HFFc6 (cell line): ENCODE measurements at regions not wholly inside any gene's neighbourhood (a gene's known extent, or its start where the extent isn't known, plus 50 kb on each side); places are given as distances from the start of the nearest gene placed in this dataset.

ENCODE experiments used
- DNase-seq: peaks from one replicate; pipeline ENCODE4 v3.0.0-alpha.2; 2018
- H3K27ac Mint-ChIP-seq: 2 replicates; pipeline ENCODE4 v1.8.0; 2020; ENCODE audit warnings: mild to moderate bottlenecking, mixed read lengths
- H3K27me3 Mint-ChIP-seq: 2 replicates; pipeline ENCODE4 v1.8.0; 2021; ENCODE audit warnings: mild to moderate bottlenecking, moderate library complexity, mixed read lengths; ENCODE audit not compliant: insufficient read depth
- H3K36me3 Mint-ChIP-seq: 2 replicates; pipeline ENCODE4 v1.8.0; 2021; ENCODE audit warnings: low read depth, mixed read lengths
- H3K4me1 Mint-ChIP-seq: 2 replicates; pipeline ENCODE4 v1.8.0; 2020; ENCODE audit warnings: low read depth, mixed read lengths
- H3K4me3 Mint-ChIP-seq: 2 replicates; pipeline ENCODE4 v1.8.0; 2020; ENCODE audit warnings: mild to moderate bottlenecking, moderate library complexity, mixed read lengths
- H3K9me3 Mint-ChIP-seq: 2 replicates; pipeline ENCODE4 v1.8.0; 2020; ENCODE audit warnings: mild to moderate bottlenecking, mixed read lengths
- CTCF ChIP-seq: fragments of 200-600 bp; sonication (generic); IDR thresholded peaks from 2 replicates; pipeline ENCODE4 v1.5.0; 2021; ENCODE audit warnings: antibody characterized with exemption, mild to moderate bottlenecking

- H3K27me3 Mint-ChIP-seq, result peaks cover 12% of the 10 kb centered on the region
Observed at GRCh38 chr2:235141411-235142128, 189.8 kb downstream of the SH3BP4 start.

GRCh38 chr2:235142601-235143000 lies 190.8 kb downstream of the SH3BP4 start:
- Mint-ChIP-seq H3K36me3 (no peaks in the 10 kb centered on the region), H3K4me3 (no peak overlapping the region), H3K27me3 (peaks cover 14% of the 10 kb centered on the region), H3K4me1 (no peaks in the 10 kb centered on the region), H3K27ac (no peak overlapping the region), H3K9me3 (no peaks in the 10 kb centered on the region)
- no peak for TF ChIP-seq CTCF
- no peak for DNase-seq

More at GRCh38 chr2:235141411-235142128, 189.8 kb downstream of the SH3BP4 start:
- Mint-ChIP-seq H3K36me3 (no peaks in the 10 kb centered on the region), H3K9me3 (no peaks in the 10 kb centered on the region), H3K4me1 (no peaks in the 10 kb centered on the region), H3K4me3 (no peak overlapping the region), H3K27ac (no peak overlapping the region)
- no peak for DNase-seq
- TF ChIP-seq CTCF, result no peak

GRCh38 chr2:235143789-235144188 lies 192.0 kb downstream of the SH3BP4 start:
- Mint-ChIP-seq H3K4me1 (no peaks in the 10 kb centered on the region), H3K27ac (no peak overlapping the region), H3K36me3 (no peaks in the 10 kb centered on the region), H3K27me3 (peaks cover 14% of the 10 kb centered on the region), H3K9me3 (no peaks in the 10 kb centered on the region), H3K4me3 (no peak overlapping the region)
- no peak for TF ChIP-seq CTCF
- no peak for DNase-seq

GRCh38 chr2:235144291-235144690 lies 192.5 kb downstream of the SH3BP4 start:
- Mint-ChIP-seq H3K27ac (no peak overlapping the region), H3K27me3 (peaks cover 14% of the 10 kb centered on the region), H3K4me3 (no peak overlapping the region), H3K4me1 (no peaks in the 10 kb centered on the region), H3K36me3 (no peaks in the 10 kb centered on the region), H3K9me3 (no peaks in the 10 kb centered on the region)
- no peak for DNase-seq
- no peak for TF ChIP-seq CTCF

- no peaks in the 10 kb centered on the region for H3K9me3 Mint-ChIP-seq
- H3K27ac Mint-ChIP-seq, result no peak overlapping the region
- H3K27me3 Mint-ChIP-seq, result peaks cover 21% of the 10 kb centered on the region
- H3K4me1 Mint-ChIP-seq, result no peaks in the 10 kb centered on the region
- TF ChIP-seq CTCF, result no peak
- no peak overlapping the region for H3K4me3 Mint-ChIP-seq
- DNase-seq, result no peak
- no peaks in the 10 kb centered on the region for H3K36me3 Mint-ChIP-seq
Observed at GRCh38 chr2:235146206-235146605, 194.4 kb downstream of the SH3BP4 start.
